ENCODE measurements at regions not wholly inside any gene's neighbourhood (a gene's known extent, or its start where the extent isn't known, plus 50 kb on each side); places are given as distances from the start of the nearest gene placed in this dataset.
A peak's percentile ranks its signal among the peaks of the same experiment; 100 is the strongest.
"Not testable (repeated sequence)": the region's sequence is repeated elsewhere in the genome, so short reads cannot be mapped to it uniquely, and the experiment has no call there.

DNA sequence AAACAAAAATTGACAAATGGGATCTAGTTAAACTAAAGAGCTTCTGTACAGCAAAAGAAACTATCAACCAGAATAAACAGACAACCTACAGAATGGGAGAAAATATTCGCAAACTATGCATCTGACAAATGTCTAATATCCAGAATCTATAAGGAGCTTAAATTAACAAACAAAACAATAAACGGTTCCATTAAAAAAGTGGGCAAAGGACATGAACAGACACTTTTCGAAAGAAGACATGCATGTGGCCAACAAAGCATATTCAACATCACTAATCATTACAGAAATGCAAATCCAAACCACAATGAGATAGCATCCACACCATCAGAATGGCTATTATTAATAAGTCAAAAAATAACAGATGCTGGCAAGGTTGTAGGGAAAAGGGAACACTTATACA, 50.5 kb upstream of the MED13L start:
- DNase-seq, result not testable (repeated sequence)

DNA sequence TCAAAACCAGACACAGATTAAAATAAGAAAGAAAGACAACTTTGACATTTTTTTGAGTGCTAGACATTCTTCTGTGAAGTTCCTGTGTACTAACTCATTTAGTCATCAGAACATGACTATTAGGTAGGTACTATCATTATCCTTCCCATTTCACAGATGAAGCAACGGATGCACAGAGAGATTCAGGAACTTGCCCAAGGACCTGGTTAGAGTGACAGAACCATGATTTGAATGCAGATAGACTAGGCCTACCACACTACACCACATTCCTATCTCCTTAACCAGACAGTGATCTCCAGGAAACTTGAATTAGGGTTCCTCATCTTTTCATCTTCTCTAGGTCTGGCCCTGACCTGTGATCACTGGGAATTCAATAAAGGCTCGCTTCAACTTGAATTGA, 54.4 kb upstream of the MED13L start:
- DNase-seq, result no peak

DNA sequence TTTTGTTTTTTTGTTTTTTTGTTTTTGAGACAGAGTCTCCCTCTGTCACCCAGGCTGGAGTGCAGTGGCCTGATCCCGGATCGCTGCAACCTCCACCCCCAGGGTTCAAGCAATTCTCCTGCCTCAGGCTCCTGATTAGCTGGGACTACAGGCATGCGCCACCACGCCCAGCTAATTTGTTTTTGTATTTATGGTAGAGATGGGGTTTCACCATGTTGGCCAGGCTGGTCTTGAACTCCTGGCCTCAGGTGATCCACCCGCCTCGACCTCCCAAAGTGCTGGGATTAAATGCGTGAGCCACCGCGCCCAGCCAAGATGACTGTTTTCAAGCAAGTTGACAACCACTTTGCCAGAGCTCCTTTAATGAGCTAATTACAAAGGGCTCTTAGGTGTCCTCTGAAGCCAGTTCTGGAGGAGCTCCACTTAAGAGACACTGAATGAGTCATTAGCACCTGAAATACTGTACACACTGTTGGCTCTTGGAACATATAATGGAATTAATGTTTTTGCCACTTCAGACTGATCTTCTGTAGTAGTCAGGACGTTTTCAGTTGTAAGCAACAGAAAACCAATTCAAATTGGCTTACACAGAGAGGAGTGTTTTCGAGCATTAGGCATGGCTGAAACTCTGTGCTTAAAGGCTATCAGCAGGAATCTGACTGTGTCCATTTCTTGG, 55.4 kb upstream of the MED13L start:
- DNase-seq, result peak; percentile 56

DNA sequence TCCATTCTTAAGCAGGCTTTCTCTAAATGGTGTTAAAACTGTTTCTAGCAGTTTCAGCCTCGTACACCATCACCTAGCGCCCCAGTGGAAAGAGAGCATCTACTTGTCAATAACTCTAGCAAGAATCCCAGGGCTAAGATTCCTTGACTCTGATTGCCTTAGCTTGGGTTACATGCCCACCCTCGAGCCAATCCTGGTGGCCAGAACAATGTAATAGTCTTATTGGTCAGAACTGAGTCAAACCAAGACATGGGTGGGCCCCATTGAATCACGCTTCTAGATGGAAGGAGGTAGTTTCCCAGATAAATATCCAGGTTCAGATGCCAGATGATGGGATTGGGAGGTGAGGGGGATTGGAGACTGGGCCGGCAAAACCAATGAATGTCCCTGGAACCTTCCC, 55.9 kb upstream of the MED13L start:
- no peak for DNase-seq

DNA sequence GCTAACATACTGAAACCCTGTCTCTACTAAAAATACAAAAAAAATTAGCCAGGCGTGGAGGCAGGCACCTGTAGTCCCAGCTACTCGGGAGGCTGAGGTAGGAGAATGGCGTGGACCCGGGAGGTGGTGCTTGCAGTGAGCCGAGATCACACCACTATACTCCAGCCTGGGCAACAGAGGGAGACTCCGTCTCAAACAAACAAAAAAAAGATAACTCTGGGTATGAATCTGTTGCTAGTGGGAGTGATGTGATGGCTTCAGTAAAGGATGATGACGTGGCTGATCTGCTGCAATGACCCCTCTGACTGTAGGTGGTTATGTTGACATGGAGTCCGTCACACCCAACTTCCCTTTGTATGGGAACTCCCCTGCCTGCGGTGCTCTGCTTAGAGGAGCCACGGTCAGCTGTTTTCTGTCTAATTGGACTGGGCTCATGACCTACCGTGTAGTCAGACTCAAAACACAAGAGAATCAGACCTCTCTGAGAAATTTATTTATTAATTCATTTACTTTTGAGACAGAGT, 59.1 kb upstream of the MED13L start:
- no peak for DNase-seq

DNA sequence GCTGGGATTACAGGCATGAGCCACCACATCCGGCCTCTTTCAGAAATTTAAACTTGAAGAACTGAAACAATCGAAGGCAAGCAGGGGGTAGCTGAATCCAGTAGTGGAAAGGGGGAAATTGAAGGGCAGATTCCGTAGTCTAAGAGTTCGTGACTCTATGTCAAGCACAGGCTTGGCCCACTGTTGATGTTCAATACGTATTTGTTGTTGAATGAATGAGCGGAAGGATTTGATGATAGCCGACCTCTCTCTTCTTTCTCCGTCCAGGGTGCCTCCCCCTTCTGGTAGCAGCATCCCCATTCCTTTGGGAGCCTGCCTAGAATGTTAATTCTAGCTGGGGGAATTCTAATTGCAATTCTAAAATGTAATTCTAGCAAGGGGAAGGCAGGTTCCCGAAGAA, 59.8 kb upstream of the MED13L start:
- DNase-seq, result no peak

DNA sequence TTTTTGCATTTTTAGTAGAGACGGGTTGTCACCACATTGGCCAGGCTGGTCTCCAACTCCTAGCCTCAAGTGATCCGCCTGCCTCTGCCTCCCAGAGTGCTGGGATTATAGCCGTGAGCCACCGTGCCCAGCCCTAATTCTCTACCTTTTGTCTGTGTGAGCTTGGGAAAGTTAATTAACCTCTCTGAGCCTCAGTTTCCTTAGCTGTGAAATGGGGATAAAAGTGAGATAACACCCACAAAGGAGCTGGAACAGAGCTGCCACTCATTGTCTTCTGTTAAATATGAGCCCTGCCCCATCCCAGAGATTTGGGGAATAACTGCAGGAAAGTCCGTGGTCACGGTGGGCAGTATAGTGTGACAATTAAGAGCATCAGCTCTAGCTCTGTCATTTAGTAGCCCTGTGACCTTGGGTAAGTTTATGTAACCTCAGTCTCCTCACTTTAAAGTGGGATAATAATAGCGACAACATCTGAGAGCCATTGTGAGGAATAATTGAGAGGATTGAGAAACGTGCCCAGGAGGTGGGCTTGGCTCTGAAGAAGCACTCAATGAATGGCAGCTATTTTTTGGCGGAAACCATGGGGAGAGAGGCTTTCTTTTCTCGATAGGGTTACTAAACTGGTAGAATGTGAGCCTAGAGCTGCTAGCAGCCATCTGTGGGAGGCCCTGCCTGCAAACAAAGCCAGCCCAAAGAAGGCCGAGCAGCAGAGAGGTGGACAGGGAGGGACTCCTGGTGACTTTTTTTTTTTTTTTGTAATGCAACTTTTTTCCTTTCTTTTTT, 60.8 kb upstream of the MED13L start:
- DNase-seq, result no peak

DNA sequence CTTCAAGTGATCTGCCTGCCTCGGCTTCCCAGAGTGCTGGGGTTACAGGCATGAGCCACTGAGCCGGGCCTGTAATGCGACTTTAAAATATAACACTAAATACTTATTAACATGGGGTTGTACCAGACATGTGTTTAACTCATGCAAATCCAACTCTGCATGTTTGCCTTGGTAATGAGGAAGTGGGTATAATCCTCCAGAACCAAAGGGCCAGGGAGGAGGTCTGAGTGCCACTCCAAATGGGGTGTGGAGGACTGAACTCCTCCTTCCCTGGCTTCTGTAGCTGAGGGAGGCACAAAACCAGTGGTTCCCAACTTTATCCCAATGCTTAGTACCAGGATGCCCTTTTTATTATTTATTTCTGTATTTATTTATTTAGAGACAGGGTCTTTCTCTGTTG, 61.6 kb upstream of the MED13L start:
- DNase-seq, result no peak

DNA sequence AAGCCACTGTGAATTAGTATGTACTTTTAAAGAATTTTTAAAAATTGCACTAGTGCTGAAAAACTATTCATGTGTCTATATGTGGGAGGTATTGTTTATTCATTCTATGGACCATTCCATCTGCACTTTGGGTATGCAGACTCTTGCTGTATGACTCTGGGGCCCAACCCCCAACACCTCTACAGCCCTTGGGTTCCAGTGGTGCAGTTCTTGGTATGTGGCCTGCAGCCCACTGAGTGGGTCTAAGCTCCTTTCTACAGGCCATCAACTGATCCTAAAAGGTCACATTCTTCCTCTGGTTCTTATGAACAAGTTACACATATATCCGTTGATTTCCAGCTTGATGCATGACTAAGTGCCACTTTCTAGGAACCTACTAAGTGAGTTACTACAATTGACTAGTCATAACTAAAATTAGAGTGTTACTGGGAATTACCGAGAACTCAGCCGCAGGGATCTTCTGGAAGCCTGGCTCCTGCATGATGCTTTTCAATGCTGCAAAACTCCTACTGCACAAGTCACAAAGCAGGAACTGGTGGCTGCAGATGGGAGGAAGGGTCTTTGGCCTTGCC, 62.4 kb upstream of the MED13L start:
- no peak for DNase-seq

DNA sequence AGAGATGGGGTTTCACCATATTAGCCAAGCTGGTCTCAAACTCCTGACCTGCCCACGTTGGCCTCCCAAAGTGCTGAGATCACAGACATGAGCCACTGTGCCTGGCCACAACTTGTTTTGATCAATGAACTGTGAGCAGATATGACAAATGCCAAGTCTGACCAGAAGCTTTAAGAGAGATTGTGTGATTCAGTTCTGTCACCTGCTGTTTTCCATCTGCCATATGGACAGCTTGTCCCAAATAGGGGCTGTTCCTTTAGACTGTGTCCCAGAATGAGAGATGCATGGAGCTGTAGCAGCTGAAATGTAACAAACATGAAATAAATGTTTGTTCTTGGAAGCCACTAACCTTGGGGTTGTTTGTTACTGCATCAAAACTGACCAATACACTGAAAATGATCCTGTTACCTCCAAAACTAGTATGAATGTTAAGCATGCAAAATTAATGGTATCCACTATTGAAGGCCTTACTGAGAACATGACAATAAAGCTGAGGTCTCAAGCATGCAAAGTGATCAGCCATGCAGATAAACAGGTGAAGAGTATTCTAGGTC, 65.9 kb upstream of the MED13L start:
- DNase-seq, result no peak

DNA sequence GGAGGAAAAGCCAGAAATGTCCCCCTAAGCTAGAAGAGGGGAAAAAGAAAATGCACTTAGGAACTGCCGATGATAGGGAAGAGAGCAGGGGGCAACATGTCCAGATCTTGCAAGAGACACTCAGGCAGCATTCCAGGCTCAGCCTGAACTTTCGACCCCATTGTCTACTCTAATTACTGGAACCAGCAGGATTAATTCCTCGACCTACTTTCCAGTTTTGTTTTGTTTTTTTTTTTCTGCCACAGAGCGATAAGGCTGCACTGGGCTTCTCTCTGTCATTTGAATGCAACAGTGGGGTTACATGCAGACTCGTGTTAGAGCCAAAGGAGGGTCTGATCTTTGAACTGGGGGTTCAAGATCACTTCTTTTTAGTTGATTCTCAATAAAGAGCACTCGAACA, 68.7 kb upstream of the MED13L start:
- no peak for DNase-seq

DNA sequence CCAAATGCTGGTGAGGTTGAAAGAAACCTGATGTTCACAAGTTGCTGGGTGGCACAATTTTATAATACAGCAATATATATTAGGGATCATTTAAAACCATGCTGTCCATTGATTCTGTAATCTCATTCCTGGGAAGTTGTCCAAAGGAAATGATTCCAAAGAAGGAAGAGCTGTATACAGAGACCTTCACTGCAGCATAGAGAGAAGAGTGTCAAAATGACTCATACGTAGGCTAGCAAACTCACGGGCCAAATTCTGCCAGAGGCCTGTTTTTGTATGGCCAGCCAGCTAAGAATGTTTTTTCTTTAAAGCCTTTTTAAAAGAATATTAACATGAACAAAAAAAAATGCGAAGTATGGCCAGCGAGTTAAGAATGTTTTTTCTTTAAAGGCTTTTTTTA, 69.2 kb upstream of the MED13L start:
- DNase-seq, result no peak

DNA sequence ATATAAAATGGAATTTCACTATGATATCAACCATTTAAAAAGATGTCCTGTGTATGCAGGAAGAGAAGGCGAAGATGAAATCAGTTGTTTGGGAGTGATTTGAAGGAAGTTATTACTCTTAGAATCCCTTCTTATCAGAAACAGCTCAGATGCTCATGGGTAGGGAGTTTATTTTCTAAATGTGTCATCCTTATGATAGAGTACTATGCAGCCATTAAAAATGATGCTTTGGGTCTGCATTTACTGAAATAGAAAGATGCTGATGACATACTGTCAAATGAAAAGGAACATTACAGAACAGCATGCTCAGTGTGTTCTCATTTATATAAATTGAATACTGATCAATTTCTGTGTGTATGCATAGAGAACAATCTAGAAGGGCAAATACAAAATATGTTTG, 69.8 kb upstream of the MED13L start:
- DNase-seq, result no peak

DNA sequence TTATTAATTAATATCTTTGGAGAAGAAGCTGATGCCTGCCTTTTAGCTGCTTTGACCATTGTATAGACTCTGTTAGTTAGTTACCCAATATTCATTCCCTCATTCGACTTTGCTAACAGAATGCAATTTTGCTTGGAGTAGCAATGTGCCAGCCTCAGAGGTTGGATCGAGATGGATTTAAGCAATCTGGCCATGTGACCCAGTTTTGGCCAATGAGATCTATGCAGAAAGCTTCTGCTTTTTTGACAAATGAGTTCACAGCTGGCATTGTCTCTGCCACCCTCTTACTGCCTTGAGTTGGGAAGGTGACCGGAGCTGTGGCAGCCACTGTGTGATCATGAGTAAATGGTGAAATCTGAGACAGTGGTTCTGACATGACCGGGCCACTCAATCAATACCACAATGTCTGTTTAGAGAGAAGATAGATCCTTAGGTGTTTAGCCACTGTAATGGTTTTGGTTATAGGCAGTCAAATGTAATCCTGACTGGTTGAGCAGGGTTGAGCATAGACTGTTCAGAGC, 74.9 kb upstream of the MED13L start:
- no peak for DNase-seq

DNA sequence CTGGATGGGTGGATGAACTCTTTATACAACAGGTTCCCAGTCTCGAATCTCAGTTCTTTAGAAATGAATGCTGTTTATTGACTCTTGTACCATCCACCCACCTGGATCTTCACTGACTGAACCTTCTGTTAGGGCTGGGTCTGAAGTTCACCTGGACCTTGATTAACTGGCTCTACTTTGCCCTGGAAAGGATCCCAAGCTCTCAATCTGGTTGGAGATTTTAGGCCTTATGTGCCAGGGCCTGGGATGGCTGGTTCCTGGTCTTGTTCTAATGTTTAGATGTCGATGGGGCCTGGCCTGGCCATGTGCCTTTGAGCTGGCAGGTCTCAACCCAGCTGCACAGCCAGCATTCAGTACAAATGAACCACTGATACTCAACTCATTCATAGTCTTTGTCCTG, 76.5 kb upstream of the MED13L start:
- DNase-seq, result no peak

DNA sequence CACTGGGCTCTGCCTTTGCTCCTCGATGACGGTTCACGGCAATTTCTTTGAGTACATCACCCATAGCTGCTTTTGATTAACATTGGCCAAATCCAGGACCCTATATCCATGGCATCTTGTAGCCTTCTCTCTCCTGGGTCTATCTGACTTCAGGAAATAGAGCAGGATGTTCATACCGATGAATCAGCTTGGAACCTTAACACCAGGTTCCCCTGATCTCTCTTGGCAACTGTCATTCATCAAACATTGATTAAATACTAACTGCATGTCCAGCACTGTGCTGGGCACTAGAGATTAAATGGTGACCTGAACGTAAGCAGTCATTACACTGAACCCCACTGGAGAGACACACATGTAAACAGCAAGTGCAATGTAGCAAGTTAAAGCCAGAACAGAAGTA, 77.0 kb upstream of the MED13L start:
- DNase-seq, result no peak

DNA sequence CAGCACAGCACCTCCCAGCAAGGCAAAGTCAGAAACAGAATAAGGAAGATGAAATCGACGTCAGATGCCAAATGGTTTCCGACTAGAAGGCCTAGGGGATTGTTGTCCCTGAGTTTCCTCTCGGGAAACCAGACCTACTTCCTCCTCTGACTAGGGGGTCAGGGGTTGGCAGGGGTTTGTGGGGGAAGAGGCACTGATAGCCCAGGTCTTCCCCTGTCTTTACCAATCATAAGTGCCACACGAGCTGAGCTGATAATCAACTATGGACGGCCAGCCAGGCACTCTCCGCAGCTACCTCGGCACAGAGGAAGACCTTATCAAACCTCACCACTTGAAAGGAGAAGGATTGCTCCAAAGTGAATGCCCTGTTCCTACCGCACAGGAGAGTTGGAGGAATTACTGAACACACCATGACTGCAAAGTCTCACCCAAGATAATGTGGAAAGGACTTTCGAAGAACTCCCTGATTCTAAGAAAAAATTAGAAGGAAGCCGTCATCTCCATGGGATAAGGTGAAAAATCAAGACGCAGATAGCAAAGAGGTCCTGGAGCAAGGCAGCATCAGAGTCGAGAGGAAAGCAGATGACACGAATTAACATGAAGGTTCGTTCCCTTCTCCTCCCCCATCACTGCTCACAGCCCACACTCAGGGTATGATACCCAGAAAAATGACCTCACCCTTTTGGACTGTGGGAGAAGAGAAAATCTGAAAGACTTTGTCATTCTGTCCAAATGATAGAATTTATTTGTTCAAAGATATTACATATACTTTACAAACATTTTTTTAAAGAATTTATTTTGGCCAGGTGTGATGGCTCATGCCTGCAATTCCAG, 77.7 kb upstream of the MED13L start:
- no peak for DNase-seq

DNA sequence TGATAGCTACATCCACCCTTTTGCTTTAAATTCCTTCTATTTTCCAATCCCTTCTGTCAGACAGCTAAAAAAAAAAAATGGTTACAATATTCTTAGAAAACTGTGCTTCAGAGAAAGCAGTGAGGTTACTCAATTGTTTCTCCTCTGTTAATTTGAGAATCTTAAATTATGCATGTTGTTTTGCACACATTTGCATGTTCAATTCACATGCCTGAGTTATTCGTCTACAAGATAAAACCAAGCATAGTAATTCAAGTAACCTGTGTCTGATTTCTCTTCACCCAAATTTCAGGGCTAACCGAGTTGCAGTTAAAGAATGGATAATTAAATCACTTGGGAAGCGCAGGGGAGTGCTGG, 81.0 kb upstream of the MED13L start:
- no peak for DNase-seq

DNA sequence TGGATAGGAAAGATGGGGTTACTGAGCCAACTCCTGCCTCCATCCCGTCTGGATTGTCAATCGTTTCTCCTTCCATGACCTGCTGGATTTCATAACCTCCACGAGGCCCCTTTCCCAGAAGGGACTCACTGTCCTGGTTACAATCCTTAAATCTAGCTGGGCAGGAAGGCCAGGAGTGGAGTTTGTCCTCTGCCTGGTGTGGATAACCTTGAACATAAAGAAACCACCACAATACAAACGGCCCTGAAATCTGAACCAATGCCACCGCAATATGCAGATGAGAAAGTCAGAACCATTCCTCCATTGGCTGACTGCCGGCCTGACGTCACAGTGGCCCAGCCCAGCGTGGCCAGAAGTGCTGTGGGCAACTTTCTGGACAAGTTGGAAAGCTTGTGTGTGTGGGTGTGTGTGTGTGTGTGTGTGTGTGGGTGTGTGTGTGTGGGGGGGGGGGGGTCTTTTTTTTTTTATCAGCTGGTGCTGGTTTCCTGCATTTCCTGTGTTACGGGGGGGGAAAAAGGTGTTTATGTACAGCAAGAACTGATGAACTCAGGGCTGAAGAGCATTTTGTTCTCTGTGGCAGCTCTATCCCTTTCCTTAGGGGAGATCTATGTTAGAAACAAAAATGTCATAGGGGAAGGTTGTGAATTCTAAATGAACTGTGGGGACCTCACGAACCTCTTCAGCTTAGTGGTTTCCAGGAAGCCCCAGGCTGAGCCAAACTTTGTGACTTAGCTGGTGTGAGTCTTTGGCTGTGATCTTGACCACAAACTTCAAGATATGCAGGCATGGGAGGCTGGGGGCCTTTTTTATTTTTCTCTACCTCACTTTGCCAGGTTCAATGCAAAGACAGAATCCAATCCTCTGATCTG, 81.6 kb upstream of the MED13L start:
- peak; percentile 85 for DNase-seq

DNA sequence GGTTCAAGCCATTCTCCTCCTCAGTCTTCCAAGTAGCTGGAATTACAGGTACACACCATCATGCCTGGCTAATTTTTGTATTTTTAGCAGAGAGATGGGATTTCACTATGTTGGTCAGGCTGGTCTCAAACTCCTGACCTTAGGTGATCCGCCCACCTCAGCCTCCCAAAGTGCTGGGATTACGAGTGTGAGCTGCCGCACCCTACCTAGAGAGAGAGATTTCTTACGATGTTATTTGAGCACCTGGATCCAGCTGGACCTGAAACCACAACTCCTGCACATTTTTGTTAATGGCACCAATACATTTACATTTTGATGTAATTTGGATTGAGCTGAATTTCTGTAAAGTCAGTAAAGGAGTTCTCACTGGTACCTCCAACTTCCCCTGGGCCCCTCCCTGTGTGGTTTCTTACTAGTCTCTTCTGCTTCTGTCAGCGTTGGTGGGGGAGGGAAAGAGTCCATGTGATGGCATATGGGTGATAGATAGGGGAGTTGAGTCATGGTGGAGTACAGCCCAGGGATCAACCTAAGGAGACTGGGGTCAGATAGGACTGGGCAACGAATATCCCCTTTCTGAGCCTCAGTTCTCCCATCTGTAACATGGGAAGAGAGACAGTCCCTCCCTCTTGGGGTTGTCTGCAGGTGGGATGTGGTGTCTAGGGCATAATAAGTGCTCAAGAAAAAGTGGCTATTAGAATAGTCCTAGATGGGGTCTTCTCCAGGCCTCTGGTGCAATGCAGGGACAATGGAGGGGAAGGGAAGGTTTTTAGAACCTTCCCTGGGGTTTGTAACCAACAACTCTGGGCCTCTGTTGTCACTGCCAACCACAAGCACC, 83.3 kb upstream of the MED13L start:
- no peak for DNase-seq
